NCI-H128 (cell line): ENCODE measurements at regions not wholly inside any gene's neighbourhood (a gene's known extent, or its start where the extent isn't known, plus 50 kb on each side); places are given as distances from the start of the nearest gene placed in this dataset.
"Not testable (repeated sequence)": the region's sequence is repeated elsewhere in the genome, so short reads cannot be mapped to it uniquely, and the experiment has no call there.

Source experiments
- DNase-seq: peaks from one replicate; lab custom pipeline; 2025; ENCODE audit not compliant: unreplicated experiment; lab: John Stamatoyannopoulos, UW

DNA sequence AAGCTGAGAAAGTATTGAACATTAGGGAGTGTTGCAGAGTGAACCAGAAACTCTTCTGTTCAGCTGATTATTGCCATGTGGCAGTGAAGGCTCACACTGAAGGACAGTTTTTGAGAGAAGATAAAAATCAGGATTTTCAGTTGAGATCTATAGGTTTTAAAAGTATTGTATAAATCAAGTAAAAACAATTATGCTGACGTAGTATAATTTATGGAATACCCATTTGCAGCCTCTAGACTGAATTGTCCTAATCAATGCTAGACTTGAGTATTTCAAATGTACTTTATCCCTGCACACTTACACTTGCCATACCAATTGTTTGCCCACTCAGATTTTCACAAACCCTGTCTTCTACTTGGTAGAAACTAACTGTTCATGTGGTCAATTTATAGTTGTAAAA is 245.8 kb downstream of the FRK start:
- no peak for DNase-seq

DNA sequence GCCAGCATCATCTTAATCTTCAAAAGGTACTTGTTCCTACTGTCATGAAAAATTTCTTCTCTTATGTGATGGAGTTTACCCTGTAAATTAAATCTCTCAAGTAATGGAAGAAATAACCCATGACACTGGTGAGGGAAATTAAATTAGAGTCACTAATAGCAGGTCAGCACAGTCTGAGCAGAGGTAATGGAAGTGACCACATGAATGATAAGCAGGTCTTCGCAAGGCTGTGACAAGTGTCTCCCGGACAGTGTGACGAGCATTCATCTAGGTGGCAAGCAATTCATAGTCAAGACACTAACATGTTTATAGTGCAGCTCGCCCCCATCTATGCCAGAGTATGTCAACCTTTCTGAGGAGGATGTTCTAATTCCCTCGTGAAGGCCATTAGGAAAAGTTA is 249.2 kb downstream of the FRK start:
- DNase-seq, result no peak

DNA sequence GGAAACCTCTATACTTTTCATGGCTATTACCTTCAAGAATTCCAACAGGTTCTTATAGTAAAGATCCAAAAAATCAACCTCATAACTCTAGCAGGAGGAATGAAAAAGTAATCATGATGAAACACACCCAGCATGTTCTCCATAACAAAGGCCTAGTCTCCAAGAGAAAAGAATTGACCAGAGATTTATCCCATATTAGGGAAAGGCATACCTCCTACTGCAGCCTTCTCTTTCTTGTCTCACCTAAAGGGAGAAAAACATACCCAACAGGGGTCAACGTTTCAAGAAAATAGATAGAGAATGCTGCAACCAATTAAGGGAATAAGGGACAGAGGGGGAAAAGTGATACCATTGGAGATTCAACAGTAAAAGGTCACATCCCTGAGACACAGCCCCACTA is 262.5 kb downstream of the FRK start:
- DNase-seq, result no peak

DNA sequence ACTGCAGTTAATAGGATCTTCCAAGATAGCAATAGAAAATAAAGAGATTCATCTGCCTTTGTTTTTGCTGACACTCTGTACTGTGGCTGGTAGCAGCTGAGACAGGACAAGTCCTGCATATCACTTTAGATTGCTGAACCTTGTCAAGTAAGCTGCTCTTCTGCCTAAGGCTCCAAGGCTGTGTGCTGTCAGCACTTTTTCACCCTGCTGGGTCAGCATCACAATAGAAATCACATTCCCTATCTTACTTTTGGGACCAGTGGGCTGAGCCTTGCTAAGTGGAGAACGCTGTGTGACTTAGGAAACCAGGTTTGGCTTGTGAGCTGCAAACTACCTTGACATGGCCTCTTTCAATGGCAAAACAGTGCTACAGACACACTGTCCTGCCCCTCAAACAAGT is 263.9 kb downstream of the FRK start:
- DNase-seq, result no peak

DNA sequence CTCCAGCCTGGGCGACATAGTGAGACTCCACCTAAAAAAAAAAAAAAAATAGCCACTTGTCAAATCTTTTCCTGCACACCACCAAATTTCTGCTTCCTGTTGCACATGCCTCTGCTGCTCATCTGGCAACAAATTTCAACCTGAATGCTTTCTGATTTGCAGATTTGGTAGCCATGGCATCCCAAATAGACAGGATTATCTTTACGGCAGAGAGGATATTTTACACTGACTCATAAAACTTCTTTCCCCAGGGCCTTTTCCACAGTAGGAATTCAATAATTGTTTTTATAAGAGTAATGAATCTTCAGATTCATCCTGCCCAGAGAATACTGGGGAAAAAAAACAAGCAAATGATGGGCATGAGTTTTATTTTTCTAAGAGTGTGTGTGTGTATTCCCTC is 264.6 kb downstream of the FRK start:
- no peak for DNase-seq

DNA sequence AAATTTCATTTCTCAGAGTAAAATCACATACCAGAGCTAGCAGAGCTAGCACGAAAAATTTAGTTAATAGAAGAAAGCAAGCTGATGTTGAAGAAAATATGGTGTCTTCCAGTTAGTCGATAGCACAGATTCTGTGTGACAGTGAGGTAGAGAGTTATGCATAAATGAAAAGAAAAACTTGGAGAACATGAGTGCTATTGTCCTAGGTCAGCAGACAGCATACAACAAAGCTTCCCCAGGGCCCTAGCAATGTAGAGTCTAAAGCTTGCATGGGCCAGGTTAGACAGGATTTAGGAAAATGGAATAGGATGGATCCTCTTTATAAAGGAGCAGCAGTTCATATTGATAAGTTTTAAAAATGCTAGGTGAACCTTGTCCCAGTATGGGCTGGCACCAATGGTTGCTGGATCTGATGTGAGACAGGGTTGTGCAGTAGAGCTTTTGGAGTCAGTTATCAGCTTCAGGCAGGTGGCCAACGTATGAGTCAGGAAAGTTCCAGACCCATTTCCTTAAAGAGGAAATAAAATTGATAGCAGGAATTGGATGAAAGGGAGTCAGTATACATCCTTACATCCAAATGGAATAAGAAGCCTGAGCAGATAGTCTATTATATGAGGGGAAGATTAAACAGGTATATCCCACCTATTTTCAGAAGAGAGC is 277.2 kb downstream of the FRK start:
- DNase-seq, result no peak

DNA sequence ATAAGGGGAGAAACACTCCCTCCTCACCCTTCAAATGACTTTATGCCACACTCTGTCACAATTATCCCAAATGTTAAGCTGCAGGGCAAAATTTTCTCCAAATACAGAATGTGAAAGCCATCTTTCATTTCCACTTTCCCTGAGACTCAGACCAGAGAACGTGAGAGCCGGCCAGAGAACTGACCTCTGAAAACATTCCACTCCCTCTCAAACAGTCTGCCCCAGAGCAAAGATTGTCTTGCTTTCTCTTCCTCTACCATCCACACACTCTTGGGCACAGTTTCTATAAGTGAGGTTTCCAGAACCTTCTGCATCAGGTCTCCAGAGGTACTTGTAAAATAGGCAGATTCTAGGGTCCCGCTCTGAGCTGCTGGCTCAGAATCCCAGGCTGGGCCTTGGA is 278.1 kb downstream of the FRK start:
- DNase-seq, result no peak

DNA sequence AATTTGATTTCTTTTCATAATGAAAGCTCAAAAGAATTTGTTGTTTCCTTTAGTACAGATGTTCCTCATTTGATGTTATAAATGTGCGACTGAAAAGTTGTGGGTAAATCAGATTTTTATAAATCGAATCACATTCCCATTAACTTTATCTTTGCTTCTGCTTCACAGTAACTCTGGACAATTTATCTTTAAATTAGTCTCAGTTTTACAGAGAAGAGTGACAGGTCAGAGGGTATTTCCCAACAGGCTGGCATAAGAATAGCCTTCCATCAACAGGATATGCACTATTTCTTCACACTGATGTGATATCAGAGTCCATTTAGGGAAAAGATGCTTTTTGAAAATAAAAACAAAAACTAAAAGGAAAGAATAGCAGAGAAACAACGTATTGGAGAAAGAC is 286.9 kb downstream of the FRK start:
- DNase-seq, result no peak

DNA sequence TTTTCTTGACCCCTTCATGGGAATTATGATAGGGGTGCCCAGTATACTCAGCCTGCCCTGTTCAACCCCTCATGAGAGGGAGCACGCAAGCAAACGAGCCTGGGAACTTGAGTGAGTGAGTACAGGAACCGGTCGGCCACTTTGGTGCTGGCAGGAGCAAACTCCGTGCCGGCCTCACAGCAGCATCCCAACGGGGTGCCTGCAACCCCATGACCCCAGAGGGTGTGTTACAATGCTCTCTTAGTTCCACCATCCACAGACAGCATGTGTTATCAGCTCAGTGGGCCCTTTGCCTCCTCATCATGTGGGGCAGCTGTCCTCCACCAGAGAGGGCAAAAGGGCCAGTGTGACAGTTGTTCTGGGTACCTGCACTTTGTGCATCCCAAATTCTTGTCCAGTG is 289.8 kb downstream of the FRK start:
- DNase-seq, result no peak

DNA sequence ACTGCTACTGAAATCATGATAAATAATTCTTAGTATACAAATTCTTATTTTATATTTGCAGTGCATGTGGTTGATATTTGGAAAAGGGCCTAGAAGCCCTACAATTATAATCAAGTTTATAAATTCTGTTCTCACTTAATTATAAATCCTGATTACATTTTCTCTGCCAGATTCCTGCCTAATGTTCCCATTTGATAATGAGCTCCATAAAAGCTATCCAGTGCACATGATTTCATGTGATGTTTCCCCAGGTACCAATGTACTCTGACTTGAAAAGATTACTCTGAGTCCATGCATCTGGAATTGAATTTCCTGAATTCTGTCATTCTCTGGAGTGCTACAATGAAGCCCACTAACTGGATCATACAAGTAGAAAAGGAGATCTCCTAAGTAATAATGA is 292.2 kb downstream of the FRK start:
- no peak for DNase-seq

DNA sequence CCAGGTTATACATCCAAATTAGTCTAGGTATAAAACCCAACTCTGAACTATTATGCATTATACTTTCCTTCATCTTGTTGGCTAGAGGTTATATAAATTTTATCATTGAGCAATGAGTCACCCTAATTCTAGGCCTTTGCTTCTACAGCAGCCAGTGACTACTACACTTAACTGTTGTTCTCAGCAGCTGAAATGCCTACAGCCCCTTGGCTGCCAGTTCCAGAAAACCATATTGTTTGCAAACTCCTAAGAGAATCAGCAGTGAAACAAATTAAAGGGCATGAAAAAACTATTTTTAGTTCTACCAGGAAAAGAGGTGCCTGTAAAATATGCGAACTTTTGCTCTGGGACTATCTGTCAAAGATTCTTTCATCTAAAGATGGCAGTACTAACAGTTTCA is 292.8 kb downstream of the FRK start:
- DNase-seq, result no peak

DNA sequence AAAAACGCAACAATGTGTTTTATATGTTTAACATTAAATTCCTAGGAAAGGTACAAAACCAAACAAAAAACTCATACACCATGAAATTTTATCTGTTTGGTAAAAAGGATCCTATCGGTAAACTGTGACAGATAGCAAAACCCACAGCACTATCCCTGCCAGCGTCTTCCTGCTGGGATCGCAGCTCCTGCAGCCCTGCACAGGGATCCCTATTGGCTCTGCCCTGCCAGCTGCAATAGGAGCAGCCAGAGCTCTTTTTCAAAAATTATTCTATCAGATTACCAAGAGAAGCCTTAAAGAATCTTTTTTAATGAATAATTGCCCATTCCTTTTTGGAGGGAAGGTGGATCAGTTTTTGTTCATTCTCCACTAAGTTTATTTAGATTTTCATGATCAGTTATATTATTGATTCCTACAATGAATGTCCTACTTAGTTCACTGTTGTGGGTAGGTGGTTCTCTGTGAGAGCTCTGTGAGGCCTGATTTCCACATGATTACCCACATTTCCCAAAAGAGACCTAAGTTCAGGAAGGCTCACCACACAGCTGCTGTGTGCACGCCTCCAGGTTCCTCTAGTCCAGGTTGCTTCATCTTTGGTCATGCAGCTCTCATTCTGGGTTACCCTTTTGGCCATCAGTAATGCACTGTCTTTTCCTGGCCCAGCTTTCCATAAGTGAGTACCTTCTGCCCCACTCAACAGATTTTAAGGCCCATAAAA is 293.8 kb downstream of the FRK start:
- DNase-seq, result no peak

DNA sequence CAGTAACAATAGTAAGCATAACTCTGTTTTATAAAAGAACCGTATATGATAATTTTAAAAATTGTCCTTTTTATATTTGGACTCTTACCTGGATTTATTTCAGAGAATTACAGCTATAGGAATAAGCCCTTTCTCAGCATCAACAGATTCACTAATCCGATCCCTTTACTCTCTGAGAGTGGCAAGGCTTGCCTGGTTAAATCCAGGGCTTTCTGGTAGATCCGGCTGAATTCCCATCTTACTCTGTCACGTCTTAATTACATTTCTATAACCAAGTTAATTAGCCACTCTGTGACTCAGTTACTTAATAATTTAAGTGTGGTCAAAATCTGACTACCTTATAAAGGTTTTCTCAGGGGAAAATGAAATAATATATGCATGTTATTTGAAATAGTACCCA is 294.7 kb downstream of the FRK start:
- DNase-seq, result no peak

DNA sequence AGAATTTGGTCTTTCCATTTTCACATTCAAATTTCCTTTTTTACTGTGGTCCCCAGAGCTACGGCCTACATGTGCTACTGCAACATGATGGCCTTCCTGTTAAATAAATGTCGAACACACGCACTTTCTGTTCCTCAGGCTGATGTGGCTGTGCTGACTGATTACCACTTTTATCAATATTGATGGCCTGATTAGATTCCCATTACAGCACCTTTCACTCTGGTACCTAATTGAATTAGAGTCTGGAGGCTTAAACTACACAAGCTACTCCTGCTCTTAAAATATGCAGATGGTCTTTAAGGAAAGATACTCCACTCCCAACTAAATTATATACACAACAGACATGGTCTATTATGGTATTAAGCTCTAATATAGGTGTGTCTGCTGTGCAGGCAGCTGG is 301.6 kb downstream of the FRK start:
- no peak for DNase-seq

DNA sequence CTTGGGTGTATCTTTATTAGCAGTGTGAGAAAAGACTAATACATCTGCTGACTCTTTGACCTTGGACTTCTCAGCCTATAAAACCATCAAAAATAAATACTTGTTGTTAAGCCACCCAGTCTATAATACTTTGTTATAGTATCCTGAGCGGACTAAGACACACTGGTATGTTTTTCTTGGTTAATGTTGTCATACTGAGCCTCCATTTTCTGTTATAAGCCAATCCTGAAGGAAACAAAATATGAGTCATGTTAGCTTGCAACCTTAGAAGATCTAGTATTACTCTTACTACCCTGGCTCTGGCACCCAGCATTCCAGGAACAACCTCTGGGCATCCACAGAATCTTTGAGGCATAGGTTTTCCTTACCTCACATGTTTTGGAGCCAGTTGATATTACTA is 307.2 kb downstream of the FRK start:
- DNase-seq, result no peak

DNA sequence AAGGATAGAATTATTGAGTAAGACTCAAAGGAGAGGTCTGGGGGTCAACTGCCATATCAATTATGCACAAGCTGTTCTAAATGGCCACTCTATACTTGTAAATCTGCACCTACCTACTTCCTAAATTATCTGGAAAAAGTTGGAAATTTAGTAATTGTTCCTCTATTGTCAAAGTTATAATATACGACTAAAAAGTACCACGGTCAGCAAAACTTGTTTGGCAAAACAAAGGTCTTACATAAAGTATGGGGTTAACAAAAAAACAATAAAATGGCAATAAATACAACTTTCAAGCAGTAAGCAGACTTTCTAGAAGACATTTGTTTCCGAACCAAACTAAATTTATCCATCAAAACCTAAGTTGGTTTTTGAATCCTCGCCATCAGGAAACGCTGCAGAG is 309.7 kb downstream of the FRK start:
- DNase-seq, result no peak

DNA sequence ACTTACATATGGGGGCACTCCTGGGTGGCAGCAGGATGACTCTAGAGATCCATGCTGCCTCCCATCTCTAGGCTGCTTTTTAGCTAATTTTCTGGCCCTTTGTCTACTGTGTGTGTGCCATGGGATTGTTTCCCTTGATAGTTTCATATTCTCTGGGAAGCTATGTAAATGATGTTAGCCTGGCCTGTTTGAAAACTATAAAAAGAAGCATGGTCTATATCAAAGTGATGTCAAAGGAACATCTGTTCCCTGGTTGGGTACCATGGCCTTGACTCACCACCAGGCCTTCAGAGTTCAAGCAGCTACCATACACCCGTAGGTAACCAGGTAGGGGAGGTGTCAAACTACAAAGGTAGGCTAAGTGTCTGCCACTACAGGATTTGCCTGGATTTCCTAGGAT is 310.4 kb downstream of the FRK start:
- no peak for DNase-seq

DNA sequence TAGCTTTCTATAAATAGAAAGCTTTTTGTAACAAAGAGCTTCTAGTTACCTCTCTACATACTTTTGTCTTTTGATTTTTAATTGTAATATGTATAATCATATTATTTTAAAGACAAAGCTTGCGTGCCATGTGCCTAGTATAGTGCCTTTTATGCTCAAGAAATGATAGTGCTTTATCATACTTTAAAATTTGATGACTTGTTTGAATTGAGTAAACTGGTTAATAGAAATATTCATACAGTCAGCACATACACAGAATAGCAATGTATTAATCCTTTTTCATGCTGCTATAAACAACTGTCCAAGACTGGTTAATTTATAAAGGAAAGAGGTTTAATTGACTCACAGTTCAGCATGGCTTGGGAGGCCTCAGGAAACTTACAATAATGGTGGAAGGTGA is 313.0 kb downstream of the FRK start:
- no peak for DNase-seq

DNA sequence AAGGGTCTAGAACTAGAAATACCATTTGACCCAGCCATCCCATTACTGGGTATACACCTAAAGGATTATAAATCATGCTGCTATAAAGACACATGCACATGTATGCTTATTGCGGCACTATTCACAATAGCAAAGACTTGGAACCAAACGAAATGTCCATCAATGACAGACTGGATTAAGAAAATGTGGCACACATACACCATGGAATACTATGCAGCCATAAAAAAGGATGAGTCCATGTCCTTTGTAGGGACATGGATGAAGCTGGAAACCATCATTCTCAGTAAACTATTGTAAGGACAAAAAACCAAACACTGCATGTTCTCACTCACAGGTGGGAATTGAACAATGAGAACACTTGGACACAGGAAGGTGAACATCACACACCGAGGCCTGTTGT is 314.1 kb downstream of the FRK start:
- DNase-seq, result not testable (repeated sequence)

DNA sequence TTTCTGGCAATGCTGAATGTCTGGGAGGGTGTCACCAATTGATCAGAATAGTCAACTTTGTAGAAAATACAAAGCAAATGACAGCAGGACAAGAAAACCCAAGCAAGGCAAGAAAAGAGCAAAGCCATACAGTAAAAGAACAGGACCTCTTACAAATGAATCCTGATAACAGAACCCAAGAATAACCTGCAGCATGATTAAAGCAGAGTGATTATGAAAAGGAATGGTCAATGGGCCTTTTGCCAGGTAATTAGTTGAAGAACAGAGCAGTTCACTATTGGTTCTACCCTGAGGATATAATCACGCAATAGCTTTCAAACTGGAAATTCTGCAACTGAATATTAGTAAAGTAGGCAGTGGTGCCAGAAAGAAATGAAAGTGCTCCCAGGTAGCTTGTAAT is 319.8 kb downstream of the FRK start:
- DNase-seq, result no peak

DNA sequence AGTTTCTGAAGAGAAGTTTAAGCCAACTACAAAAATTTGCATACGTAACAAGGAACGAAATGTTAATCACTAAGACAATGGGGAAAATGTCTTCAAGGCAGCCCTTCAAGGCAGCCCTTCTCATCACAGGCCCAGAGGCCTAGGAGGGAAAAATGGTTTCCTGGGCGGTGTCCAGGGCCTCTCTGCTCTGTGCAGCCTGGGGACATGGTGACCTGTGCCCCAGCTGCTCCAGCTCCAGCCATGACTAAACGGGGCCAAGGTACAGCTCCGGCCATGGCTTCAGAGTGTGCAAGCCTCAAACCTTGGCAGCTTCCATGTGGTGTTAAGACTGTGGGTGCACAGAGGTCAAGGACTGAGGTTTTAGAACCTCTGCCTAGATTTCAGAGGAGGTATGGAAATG is 325.1 kb downstream of the FRK start:
- DNase-seq, result no peak

DNA sequence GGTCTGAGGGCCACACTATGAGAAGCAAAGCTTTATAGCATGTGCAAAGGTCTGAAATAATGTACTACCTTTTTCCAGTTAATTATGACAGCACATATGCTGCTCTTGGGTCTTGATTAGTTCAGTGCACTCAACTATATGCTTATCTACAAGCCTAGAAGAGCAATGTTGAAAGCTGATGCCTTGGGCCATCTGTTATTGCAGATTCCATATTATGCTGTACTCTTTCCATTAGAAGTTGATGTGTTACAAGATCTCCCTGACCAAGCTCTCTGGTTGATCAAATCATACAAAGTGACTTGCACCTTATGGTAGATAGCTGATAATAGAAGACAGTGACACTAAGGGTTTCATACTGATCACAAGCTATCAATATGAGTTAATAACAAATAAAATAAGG is 327.3 kb downstream of the FRK start:
- no peak for DNase-seq

DNA sequence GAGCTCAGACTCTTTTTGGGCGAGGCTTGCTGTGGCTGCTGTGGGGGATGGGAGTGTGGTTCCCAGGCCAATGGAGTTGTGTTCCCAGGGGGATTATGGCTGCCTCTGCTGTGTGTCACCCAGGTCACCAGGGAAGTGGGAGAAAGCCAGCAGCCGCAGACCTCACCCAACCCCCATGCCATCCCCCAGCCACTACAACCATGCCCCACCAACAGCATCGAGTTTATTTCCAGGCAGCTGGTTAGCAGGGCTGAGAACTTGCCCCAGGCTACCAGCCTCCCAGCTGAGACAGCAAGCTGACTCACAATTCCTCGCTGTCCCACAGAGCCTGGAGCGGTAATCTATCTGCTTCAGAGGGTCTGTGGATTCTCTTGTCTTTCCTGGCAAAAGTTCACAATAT is 331.7 kb downstream of the FRK start:
- no peak for DNase-seq
